NCI-H1436 (cell line): ENCODE measurements at regions not wholly inside any gene's neighbourhood (a gene's known extent, or its start where the extent isn't known, plus 50 kb on each side); places are given as distances from the start of the nearest gene placed in this dataset.

Source experiments
- DNase-seq: peaks from one replicate; lab custom pipeline; 2025; lab: John Stamatoyannopoulos, UW

DNA sequence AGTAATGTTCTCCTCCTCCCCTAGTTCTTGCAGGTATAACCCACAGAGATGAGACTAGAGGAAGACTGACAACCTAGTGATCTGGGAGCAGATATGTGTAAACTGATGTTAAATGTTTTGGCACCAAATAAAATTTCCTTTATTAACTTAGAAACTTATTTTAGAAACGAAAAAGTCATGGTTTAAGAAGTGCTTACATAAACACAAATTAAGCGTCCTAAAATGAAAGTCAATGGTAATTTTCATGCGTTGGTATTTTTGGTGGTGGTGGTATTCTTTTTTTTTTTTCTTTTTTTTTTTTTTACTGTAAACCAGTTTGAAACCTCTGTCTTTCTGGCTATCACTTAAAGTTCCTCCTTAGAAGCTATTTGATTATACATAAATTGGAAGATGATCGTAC lies 1438.1 kb upstream of the TENM3 start:
- DNase-seq, result no peak

GRCh38 chr4:180808862-180809261 lies 1434.3 kb upstream of the TENM3 start:
- no peak for DNase-seq

DNA sequence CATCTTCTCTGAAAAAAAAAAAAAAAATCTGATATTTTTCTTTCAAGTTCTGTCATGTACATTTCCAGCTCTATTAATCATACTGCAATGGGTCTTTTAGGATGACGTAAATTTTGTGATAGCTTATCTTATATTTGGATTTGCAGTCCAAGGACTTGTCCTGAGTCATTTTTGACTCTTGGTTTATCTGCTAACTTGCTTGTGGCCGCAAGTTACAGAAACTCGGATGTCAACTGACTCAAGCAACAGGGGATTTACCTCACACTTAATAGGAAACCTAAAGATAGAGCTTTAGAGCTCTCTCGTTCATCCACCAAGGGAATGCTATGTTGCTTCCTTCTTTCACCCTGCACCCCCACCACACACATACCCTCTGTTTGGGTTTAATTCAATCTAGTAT lies 1433.8 kb upstream of the TENM3 start:
- no peak for DNase-seq

DNA sequence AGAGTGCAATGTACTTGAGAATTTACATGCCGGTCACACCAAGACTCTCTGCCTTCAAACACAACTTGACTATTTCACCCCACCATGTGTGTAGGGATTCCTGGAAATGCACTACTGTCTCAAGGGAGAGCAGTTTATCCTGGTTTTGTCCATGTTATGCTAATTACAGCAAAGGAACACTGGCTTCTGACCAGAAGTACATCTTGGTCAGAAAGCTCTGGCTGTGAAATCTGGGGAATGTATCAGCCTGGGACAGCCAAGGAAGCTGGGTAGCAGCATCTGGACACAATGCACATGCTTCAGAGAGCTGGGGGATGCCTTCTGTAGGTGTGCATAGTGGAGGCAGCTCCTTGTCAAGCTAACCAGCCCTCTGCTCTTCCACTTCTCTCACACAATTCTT lies 1432.6 kb upstream of the TENM3 start:
- no peak for DNase-seq

DNA sequence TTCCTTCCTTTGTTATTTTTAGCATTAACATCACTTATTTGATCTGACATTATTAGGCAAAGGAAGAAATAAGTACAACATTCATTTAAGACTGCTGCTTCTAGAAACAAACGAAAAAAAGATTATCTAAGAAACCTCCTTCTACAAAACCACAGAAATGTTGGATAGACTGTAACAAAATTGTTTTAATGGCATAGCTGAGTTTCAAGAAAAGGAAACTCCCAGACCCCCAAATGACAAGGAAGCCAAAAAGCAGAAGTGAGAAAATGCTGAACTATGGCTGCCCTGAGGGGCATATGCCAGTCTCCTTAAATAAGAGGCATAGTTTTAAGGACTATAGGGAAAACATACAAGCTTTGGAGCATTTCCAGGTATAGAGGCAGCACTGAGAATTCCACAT lies 1431.6 kb upstream of the TENM3 start:
- DNase-seq, result no peak

DNA sequence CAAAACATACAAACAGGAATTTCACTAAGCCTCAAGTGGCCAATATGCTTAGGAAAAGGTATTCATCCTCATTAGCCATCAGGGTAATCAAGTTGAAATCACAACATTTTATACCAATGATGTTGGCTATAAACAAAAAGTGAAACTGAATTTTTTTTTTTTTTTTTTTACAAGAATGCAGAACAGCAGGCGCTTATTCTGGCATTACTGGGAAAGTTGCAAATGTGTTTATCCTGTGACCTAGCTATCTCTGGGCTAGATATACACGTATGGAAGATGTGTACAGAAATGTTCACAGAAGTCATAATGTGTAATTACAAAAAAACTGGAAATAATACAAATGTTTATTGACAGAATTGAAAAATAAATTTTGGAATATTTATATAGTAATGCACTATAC lies 1430.4 kb upstream of the TENM3 start:
- no peak for DNase-seq

- no peak for DNase-seq
Observed at GRCh38 chr4:180814875-180815417, 1428.3 kb upstream of the TENM3 start.

- DNase-seq, result no peak
Observed at GRCh38 chr4:180817529-180817928, 1425.7 kb upstream of the TENM3 start.

- DNase-seq, result no peak
Observed at GRCh38 chr4:180823108-180823507, 1420.1 kb upstream of the TENM3 start.

DNA sequence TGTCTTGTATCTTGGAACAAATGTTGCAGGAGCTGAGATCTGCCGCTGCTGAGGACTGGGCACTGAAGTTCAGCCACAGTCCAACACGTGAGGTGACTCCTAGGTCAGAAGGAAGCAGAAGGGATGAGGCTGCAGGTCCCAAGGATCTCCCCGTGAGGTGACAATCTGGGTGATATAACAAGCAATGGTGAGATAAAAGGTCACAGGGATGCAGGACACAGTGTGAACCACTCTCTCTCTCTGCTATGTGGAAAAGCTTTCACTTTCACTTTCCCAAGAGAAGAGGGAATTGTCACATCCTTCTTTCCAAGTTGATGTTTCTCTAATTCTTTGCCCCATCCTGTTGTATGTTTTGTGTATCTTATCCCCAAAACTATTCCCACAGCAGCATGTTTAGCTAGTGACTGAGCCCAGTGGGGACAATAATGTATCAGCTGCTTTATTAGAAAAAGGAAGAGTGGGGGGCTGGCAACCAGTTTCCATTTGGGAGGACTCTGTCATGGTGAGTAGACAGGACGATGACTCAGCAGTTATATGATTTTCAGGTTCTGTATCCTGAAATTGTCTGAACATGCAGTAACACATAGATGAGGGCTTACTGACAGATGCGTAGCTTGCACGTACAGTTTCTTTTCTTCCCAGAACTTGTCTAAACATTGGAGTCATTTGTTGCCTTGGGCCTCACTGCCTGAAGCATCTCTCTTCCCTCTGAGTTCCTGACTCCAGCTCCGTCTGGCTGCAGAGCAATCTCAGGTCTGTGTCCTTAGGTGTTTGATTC lies 1415.8 kb upstream of the TENM3 start:
- no peak for DNase-seq

DNA sequence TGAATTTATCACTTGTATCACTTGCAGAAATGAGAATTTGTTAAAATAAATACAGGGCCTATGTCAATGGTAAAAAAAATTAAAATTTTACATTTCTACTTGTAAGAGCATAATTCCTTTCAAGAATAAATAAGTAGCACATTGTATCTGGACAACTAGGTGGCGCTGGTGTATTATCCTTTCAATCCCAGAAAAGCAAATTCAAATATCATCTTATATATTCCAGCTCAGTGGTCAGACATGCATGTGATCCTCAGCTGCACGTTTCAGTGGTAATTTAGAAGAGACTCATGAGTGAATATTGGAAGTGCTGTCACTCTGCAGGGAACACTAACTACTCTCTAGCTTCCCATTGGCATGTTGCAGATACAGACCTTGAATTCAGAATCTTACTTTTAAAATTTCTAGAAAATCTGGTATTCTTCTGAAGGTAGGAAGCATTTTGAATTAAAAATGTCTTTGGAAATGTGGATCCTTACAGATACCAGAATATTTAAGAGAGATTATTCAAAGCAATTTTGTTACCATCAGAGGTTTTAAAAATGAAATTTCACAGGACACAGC lies 1414.7 kb upstream of the TENM3 start:
- DNase-seq, result peak; percentile 41

DNA sequence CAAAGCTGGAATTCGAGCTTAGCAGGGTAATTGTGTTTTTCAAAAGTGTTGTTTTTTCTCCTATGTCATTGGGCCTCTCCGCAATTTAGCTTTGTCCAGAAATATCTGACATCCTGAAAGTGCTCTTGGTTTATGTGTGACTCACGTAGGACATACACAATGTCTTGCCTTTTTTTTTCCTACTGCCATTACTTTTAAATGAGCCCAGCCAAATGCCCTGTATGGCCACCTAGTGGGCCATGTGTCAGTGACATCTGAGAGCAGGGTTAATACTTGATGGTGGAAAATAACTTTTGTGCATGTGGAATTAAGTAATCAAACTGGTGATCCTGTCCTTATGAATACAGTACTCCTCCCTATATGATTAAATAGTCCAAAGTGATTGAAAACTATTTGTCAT lies 1411.1 kb upstream of the TENM3 start:
- no peak for DNase-seq

- no peak for DNase-seq
Observed at GRCh38 chr4:180840142-180840541, 1403.1 kb upstream of the TENM3 start.

DNA sequence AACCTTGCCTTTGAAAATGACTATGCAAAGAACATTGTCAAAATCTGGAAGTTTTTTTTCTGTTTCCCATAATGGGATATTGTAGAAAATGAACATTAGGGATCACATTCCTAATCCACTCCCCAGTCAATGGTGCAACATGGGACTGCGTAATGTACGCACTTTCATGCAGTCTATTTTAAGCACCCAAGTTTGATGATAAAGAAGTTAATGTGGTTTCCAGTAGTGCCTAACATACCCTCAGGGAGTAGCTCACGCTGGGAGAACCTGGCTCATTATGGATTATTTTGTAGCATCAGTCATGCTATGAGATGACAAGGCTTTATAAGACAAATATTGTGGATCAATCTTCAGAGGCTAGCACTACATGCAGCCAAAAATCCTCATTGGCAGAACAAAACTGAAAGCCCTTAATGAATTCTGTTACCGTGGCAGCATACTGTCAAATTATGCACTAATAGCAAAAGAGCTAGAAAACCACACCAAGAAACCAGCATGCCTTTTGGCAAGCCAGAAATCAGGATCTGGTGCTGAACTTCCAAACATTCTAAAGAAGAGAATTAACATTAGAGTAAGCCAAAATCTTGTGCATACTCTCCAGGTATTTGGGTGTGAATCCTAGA lies 1392.8 kb upstream of the TENM3 start:
- no peak for DNase-seq

DNA sequence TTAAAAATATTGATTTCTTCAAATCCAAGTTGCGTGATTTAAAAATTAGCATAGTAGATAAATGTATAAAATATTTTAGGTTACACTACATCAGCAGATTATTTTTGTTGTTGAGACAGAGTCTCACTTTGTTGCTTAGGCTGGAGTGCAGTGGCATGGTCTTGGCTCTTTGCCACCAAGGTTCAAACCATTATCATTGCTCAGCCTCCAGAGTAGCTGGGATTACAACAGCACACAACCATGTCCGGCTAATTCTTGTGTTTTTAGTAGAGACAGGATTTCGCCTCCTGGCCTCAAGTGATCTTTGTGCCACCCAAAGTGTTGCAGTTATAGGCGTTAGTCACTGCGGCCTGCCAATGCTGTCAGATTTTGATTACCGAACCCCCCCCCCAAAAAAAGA lies 1390.5 kb upstream of the TENM3 start:
- DNase-seq, result no peak

GRCh38 chr4:180855184-180855583 lies 1388.0 kb upstream of the TENM3 start:
- no peak for DNase-seq

GRCh38 chr4:180860089-180860720 lies 1383.0 kb upstream of the TENM3 start:
- no peak for DNase-seq

DNA sequence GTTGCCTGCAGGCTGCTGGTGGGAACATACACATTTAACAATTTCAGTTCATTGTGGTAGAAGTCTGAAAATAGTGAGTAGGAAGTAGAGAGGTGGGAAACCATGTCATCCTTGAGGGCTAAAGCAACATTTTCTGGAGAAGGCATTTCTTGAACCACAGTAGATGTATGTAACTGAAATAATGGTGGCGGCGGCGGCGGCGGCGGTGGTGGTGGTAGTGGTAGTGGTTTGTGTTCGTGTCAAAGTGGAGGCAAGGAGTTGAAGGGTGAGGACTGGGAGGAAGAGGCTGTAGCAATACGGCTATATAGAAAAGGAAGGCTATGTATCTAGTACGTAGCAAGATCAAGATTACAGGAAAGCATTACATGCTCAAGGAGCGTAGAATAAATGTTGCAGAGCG lies 1381.6 kb upstream of the TENM3 start:
- DNase-seq, result no peak

GRCh38 chr4:180866933-180867643 lies 1376.1 kb upstream of the TENM3 start:
- no peak for DNase-seq

DNA sequence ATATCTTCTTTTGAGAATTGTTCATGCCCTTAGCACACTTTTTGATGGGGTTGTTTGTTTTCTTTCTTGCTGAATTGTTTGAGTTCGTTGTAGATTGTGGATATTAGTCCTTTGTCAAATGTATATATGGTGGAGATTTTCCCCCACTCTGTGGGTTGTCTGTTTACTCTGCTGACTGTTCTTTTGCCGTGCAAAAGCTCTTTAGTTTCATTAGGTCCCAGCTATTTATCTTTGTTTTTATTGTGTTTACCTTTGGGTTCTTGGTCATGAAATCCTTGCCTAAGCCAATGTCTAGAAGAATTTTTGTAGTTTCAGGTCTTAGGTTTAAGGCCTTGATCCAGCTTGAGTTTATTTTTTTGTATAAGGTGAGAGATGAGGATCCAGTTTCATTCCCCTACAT lies 1372.6 kb upstream of the TENM3 start:
- DNase-seq, result no peak

- no peak for DNase-seq
Observed at GRCh38 chr4:180898305-180898704, 1344.9 kb upstream of the TENM3 start.

- no peak for DNase-seq
Observed at GRCh38 chr4:180900781-180901180, 1342.4 kb upstream of the TENM3 start.
